Midbrain (tissue), 1 donor: ENCODE measurements at regions not wholly inside any gene's neighbourhood (a gene's known extent, or its start where the extent isn't known, plus 50 kb on each side); places are given as distances from the start of the nearest gene placed in this dataset.

ENCODE experiments used
- DNase-seq: peaks from one replicate; lab custom pipeline; 2025; lab: John Stamatoyannopoulos, UW

- DNase-seq = no peak
Measured at GRCh38 chr3:22225161-22225560, 474.2 kb upstream of the ZNF385D start.

- DNase-seq = no peak
Measured at GRCh38 chr3:22228705-22229104, 477.7 kb upstream of the ZNF385D start.

- DNase-seq = no peak
Measured at GRCh38 chr3:22231061-22231460, 480.1 kb upstream of the ZNF385D start.

GRCh38 chr3:22236490-22237270 is 485.7 kb upstream of the ZNF385D start:
- no peak for DNase-seq

DNA sequence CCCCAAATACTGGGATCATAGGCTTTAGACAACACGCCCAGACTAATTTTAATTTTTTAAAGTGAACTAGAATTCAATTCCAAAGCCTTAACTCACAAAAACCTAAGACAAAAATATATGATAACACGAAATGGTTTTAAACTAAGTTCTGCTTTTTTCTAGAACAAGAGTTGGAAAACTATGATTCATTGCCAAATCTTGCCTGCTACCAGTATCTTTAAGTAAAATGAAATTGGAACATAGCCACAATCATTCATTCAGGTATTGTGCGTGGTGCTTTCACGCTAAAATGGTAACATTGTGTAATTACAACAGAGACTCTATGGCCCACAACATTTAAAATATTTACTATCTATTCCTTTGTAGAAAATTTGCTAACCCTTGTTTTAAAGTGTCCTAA is 488.0 kb upstream of the ZNF385D start:
- no peak for DNase-seq

- no peak for DNase-seq
Measured at GRCh38 chr3:22241110-22241509, 490.1 kb upstream of the ZNF385D start.

DNA sequence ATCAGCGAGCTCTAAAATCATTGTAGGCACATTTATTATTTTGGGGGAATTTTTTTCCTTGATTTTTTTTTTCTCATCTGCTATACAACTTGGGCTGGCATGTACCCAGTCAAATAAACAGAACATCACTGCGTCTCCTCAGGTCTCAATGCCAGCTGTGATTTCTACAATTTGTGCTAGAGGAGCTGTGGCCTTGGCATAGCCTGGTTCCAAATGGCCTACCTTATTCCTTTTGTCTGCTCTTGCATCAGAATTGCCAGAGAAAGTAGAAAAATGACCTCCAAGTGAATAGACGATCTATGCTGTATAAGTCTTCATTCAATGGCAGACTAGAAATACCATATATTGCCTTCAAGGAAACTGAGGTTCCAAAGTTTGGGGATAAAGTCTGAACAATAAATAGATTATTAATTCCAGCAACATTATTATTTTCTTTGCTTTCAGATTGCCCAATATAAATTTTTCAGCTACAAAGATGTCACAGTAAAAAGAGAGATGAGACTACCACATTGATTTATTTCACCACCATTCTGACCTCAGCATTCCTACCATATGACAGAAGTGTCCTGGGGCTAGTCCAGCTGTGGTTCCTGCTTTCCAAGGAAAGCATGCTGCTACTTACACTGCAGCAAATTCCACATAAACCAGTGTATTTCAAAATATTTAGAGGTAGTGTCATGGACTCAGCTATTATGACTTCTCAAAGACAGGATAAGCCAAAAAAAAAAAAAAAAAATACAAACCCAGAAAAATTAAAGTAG is 493.9 kb upstream of the ZNF385D start:
- DNase-seq = no peak

DNA sequence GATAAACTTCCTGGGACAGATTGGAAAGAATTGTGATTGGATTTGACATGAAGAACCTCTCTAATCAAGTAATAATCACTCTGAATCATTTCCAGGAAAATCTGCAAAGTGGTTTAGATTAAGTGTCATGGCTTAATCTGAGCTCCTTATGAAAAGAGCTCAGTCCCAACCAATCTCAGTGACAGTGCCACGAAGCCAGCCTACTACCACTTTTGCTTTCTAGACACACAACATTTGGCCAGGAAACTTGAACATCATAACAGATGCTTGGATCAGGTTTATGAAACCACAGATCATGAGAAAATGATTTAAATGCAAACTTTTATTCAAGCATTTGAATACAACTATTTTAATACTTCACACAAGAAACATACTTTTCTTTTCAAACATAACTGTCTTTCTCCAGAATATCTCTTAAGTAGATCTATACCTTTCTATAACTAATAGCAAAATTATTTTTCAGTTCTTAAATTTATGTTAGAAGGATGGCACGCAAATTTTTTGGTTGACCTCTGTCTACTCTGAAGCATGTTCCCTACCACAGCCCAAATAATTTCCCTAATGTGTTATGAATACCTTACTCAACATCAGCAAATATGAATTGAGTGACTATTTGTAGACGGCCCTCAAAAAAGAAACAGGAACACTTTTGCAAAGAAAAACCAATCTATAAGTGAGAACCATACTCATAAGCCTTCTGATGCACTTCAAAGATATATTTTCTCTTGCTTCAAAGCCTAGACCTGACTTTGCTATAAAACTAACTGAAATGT is 495.0 kb upstream of the ZNF385D start:
- no peak for DNase-seq

GRCh38 chr3:22249658-22250057 is 498.6 kb upstream of the ZNF385D start:
- no peak for DNase-seq

GRCh38 chr3:22257252-22257651 is 506.2 kb upstream of the ZNF385D start:
- DNase-seq = no peak

DNA sequence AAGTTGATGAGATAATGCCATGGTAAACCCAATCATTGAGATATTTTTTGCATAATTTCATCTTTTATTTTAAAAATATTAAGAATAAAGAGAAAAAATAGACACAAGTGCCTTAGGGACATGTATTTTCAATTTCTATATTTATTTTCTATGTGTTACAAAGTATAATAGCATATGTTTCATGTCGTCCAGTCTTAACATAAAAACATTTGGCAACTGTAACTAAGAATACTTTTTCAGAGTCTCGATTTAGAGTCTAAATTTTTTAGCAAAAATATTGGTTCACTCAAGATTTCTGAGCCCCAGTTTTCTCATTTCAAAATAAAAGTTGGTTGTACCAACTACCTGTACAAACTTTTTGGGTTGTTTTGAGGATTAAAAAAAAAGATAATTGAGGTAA is 511.4 kb upstream of the ZNF385D start:
- no peak for DNase-seq

DNA sequence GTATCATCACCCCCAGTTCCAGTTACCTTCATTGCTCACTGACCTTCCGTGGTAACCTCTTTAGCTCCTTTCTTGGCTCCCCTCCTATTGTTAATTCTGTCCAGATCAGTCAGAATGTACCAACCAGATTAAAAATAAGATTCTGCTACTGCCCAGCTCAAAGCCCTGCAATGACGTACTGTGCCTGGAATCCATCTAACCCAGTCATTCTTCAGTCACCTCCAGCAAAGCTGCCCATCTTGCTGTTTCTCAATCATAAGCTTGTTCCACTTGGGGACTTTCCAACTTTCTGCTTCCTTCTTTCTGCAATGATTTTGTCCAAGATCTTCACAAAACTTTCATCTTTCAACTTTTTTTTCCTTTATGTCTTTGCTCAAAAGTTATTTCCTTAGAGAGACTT is 512.0 kb upstream of the ZNF385D start:
- DNase-seq = no peak

DNA sequence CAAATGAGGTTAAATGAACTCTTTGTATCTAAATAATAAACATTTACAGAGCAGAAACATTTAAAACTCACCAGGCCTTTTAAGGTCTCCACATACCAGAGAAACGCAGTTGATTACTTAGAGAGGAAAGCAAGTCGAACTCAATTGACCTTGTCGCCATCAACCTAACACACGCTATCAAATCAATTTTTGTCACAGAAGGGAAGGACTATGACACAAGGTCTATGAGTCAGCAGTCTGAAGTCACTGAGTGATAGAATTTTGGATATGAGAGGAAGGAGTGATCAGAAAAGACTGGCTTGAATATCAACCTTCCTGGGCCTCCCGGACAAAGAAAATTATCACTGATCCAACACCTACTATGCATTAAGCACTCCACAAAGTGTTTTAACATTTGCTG is 514.4 kb upstream of the ZNF385D start:
- DNase-seq = no peak

DNA sequence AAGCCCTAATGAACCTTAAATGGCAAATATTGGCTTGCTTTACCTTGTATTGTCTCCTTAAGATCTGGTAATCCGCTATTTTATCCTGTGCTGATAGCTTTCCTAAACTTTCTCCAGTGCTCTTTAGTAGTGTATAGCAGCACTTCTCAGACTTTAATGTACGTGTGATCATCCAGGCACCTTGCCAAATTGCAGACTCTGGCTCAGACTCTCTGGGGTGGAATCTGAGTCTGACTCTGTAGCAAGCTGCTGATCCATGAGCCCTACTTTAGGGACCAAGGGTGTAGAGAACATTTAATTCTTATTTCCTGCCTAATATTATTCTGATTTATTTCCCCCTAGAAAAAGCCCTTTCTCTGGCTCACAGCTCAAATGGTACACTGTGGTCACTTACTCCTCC is 518.8 kb upstream of the ZNF385D start:
- no peak for DNase-seq

DNA sequence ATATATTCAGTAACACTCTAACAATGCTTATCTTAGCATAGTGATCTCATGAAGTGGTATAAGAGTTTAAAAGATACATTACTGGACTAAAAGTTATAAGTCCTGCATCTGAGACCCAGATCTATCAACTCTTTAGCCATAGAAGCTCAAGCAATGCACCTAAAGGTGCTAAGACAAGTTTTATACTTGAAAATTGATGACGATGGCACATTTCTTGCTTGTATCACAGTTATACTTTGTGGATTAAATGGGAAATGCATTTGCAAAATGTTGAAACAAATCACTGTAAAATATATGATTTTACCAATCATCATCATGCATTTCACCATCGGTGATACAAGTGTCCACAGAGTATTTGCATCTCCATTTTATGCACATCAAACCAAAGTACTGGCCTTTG is 525.3 kb upstream of the ZNF385D start:
- no peak for DNase-seq

DNA sequence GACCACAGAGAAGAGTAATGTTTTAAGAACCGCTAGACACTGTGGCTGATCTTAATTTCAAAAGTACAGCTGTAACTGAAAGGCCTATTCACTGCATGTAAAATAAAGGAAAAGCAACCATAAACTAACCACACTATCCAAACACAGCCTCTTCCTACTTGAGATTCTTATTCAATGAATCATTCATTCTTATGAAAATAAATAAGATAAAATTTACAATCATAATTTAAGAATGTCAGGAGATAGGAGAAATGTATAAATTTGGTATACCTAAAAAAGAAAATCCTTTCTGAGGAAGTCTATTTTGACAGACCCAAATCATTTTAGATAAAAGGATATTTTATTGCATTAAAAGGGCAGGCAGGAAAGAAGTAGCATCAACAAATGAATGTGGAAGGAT is 533.5 kb upstream of the ZNF385D start:
- no peak for DNase-seq

DNA sequence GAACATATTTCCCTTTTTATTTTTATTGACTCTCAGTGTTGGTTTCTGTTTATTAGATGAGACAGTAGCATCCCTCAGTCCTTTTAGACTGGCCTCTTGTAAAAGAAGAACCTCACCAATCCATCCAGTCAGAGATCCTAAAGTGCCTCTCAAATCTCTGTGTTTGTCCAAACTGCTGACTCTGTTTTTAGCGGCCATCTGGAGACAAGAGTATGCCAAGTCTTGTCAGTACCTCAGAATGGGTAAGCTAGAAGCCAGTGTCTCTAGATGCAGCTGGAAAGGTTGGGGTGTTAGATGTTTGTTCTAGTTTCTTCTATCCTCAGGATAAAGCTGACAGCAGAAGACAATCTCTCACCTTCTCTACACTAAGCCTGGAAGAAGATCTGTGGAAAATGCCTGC is 537.7 kb upstream of the ZNF385D start:
- no peak for DNase-seq

DNA sequence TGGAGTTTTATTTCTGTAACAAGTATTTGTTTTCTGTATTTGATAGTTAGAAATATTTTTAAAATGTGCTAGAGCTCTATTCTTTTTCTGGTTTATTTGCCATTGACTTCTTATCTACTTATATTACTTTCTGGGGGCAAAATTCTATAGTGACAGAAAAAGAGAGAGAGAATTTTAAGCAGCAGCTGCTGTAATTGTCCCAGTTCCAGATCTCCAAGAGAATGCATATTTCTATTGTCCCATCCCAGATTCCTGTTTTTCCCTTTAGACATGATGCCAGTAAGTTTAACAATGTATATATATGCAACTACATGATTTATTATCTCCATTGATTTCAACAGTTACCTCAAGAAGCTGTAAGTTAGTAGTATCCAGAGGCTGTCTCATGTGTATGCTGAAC is 541.7 kb upstream of the ZNF385D start:
- no peak for DNase-seq

DNA sequence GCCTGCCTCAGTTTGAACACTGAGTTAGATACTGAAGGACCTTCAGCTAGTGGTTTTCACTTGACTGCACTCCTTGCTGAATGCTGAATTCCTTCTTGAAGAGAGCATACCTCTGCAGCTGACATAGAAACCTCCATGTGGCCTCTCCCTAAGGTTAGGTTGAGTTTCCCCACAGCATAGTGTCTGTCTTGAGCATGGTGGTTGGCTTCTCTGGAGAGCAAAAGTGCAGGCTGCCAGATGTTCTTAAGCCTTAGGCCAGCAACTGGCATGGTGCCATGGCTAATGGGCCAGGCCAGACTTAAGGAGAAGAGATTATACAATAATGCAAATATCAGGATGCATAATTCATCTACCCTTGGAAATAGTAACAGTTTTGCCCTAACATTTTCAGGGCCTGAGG is 545.6 kb upstream of the ZNF385D start:
- DNase-seq = no peak

DNA sequence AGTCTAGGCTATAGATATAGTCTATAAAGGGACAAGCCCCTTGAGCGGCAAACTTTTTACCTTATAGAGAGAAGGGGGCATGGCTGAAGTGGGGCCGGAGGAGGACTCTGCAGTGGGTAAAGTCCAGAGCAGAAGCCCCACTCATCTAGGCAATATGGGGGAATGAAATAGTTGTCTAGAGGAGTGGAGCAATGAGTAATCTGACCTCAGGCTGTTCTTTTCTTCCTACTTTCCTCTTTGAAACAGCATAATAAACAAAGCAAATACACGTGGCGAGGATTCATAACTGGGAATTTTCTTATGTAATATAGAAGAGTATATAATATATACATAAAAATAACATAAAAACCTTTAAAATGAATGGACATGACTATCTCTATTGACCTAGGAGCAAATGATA is 546.4 kb upstream of the ZNF385D start:
- DNase-seq = no peak

DNA sequence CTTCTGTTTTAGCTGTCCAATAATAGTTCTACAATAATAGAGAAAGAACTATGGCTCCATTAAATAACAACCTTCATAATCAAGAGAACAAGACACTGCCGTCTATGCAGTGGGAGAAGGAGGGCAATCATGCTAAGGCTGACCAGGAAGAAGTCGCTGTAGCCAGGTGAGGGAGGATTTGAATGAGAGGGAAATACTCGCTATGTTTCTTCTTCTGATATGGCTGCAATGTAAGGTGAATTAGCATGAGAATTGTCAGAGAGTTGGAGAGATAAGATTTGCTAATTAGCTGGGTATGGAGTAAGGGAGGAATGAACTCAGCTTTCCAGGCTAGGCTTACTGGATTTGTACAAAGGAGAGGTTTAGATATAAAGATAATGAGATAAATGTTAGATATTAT is 555.4 kb upstream of the ZNF385D start:
- DNase-seq = no peak

- no peak for DNase-seq
Measured at GRCh38 chr3:22308871-22309270, 557.9 kb upstream of the ZNF385D start.

DNA sequence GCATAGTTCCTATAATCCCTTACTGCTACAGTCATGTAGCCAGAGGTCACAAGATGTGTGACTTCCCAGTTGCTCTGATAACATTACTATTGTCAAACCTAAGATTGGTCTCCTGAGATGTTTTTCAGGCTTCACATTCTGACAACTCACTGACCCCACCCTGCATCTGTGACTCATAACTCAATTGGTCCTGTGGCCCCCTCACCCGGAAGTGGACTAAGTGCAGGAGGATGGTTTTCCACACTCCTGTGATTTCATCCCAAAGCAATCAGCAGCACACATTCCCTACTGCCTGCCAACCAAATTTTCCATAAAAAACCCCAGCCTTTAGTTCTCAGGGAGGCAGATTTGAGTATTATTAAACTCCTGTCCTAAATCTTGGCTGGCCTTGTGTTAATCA is 564.9 kb upstream of the ZNF385D start:
- no peak for DNase-seq
